PC-9 (cell line): ENCODE measurements at regions not wholly inside any gene's neighbourhood (a gene's known extent, or its start where the extent isn't known, plus 50 kb on each side); places are given as distances from the start of the nearest gene placed in this dataset.

Experiments
- BruUV-seq: library from RNA; stranded (reverse); fragments of 400-500 nt; replicated peaks from 2 replicates; lab custom pipeline; 2021; lab: Mats Ljungman, UMichigan
- CTCF ChIA-PET: fragments of 300-600 bp; sonication (Branson Sonifier 250); formaldehyde crosslinking; loops from one replicate; lab custom pipeline; 2022; ENCODE audit warnings: antibody characterized with exemption; lab: Charles Lee
- POLR2A ChIA-PET: fragments of 300-600 bp; sonication (Branson Sonifier 250); formaldehyde crosslinking; loops from one replicate; lab custom pipeline; 2022; ENCODE audit warnings: antibody characterized with exemption; ENCODE audit not compliant: unreplicated experiment; lab: Charles Lee
- DNase-seq, 2 experiments: peaks; one replicate each; pipeline versions ENCODE4 v3.0.0 to v3.0.0-alpha.2; 2015 to 2022; ENCODE audit warnings: mixed read lengths in 1 of 2
- H2AFZ ChIP-seq: fragments of 200-600 bp; sonication (generic); 2 replicates; pipeline ENCODE4 v1.8.1; 2017; ENCODE audit warnings: antibody characterized with exemption
- H3F3A ChIP-seq: fragments of 200-600 bp; sonication (generic); 2 replicates; pipeline ENCODE4 v1.8.1; 2017; ENCODE audit warnings: antibody characterized with exemption, mild to moderate bottlenecking, low read depth; ENCODE audit not compliant: insufficient read depth
- H3K27ac ChIP-seq: fragments of 200-600 bp; sonication (generic); 2 replicates; pipeline ENCODE4 v1.6.1; 2016; ENCODE audit warnings: mixed run types
- H3K27me3 ChIP-seq: fragments of 200-600 bp; sonication (generic); 2 replicates; pipeline ENCODE4 v1.6.1; 2016; ENCODE audit warnings: low read depth, mixed run types; ENCODE audit not compliant: insufficient read depth
- H3K36me3 ChIP-seq: fragments of 200-600 bp; sonication (generic); 2 replicates; pipeline ENCODE4 v1.6.1; 2016; ENCODE audit warnings: low read depth, mixed run types
- H3K4me1 ChIP-seq: fragments of 200-600 bp; sonication (generic); replicated peaks from 2 replicates; pipeline ENCODE4 v1.6.1; 2016; ENCODE audit warnings: mixed run types; ENCODE audit not compliant: insufficient read depth
- H3K4me2 ChIP-seq: fragments of 200-600 bp; sonication (generic); 2 replicates; pipeline ENCODE4 v1.6.1; 2017; ENCODE audit warnings: mixed run types
- H3K4me3 ChIP-seq: fragments of 200-600 bp; sonication (generic); 2 replicates; pipeline ENCODE4 v1.6.1; 2016; ENCODE audit warnings: mixed run types
- H3K79me2 ChIP-seq: fragments of 200-600 bp; sonication (generic); 2 replicates; pipeline ENCODE4 v1.6.1; 2017; ENCODE audit warnings: low read depth, mixed run types
- H3K9me2 ChIP-seq: fragments of 200-600 bp; sonication (generic); 2 replicates; pipeline ENCODE4 v1.8.1; 2017; ENCODE audit warnings: mild to moderate bottlenecking; ENCODE audit not compliant: insufficient read depth
- H3K9me3 ChIP-seq: fragments of 200-600 bp; sonication (generic); 2 replicates; pipeline ENCODE4 v1.8.1; 2016; ENCODE audit warnings: low read depth; ENCODE audit not compliant: insufficient read depth
- H4K20me1 ChIP-seq: fragments of 200-600 bp; sonication (generic); 2 replicates; pipeline ENCODE4 v1.8.1; 2017; ENCODE audit not compliant: insufficient read depth
- CTCF ChIP-seq: fragments of 200-600 bp; sonication (generic); conservative IDR thresholded peaks from 2 replicates; pipeline ENCODE4 v1.6.1; 2017; ENCODE audit warnings: mixed run types, antibody characterized with exemption, mild to moderate bottlenecking, moderate library complexity
- EZH2 ChIP-seq: fragments of 200-600 bp; sonication (generic); IDR thresholded peaks from 2 replicates; pipeline ENCODE4 v1.8.0; 2017; ENCODE audit warnings: antibody characterized with exemption, low read depth
- intact Hi-C: fragments of 100-400 bp; cut with micrococcal nuclease; formaldehyde crosslinking; loops from one replicate; pipeline ENCODE4 v1.10.0; 2022; ENCODE audit not compliant: unreplicated experiment

GRCh38 chr1:234938924-234939323 is 189.7 kb downstream of the TOMM20 start:
- no peaks in the 10 kb centered on the region for H4K20me1 ChIP-seq
- no peaks in the 10 kb centered on the region for H3K79me2 ChIP-seq
- H3K4me2 ChIP-seq, result no peak overlapping the region
- no peaks in the 10 kb centered on the region for H3K9me2 ChIP-seq
- DNase-seq, result no peak
- no peaks in the 10 kb centered on the region for H3F3A ChIP-seq
- H2AFZ ChIP-seq, result no peak overlapping the region
- no peaks in the 10 kb centered on the region for H3K9me3 ChIP-seq
- H3K36me3 ChIP-seq, result no peaks in the 10 kb centered on the region
- no peaks in the 10 kb centered on the region for H3K27me3 ChIP-seq
- H3K4me1 ChIP-seq, result peaks cover 5% of the 10 kb centered on the region; the same call in 1 of the 2 replicates
- ChIA-PET CTCF (no interaction called here), POLR2A (no interaction called here)
- TF ChIP-seq CTCF (no peak), EZH2 (no peak)
- H3K27ac ChIP-seq, result no peak overlapping the region
- no peak overlapping the region for H3K4me3 ChIP-seq
- no TSS peak for BruUV-seq
- intact Hi-C loops, result no loop called here

GRCh38 chr1:234938135-234938534 is 190.5 kb downstream of the TOMM20 start:
- Histone ChIP-seq H3K27me3 (no peaks in the 10 kb centered on the region), H4K20me1 (no peaks in the 10 kb centered on the region), H3K4me2 (no peak overlapping the region), H3K79me2 (no peaks in the 10 kb centered on the region), H3K27ac (no peak overlapping the region), H3K4me3 (no peak overlapping the region), H3K36me3 (no peaks in the 10 kb centered on the region), H3F3A (no peaks in the 10 kb centered on the region; the same call in 1 of the 2 replicates), H3K4me1 (peaks cover 13% of the 10 kb centered on the region), H3K9me3 (no peaks in the 10 kb centered on the region), H3K9me2 (no peaks in the 10 kb centered on the region), H2AFZ (no peak overlapping the region)
- intact Hi-C loops, result no loop called here
- POLR2A ChIA-PET, result no interaction called here
- CTCF ChIA-PET, result no interaction called here
- DNase-seq, result no peak
- TF ChIP-seq EZH2, result no peak
- TF ChIP-seq CTCF, result no peak
- no TSS peak for BruUV-seq

GRCh38 chr1:234936612-234937389 is 191.8 kb downstream of the TOMM20 start:
- Histone ChIP-seq H3K36me3 (no peaks in the 10 kb centered on the region), H3K27me3 (no peaks in the 10 kb centered on the region), H3K4me1 (peaks cover 17% of the 10 kb centered on the region), H3K9me3 (no peaks in the 10 kb centered on the region), H3K4me3 (no peak overlapping the region), H3K4me2 (no peak overlapping the region), H3F3A (no peaks in the 10 kb centered on the region; the same call in 1 of the 2 replicates), H3K9me2 (no peaks in the 10 kb centered on the region), H3K27ac (no peak overlapping the region), H4K20me1 (no peaks in the 10 kb centered on the region), H3K79me2 (no peaks in the 10 kb centered on the region), H2AFZ (no peak overlapping the region)
- POLR2A ChIA-PET, result no interaction called here
- DNase-seq, result no peak
- no TSS peak for BruUV-seq
- CTCF ChIA-PET, result no interaction called here
- intact Hi-C loops, result no loop called here
- no peak for TF ChIP-seq EZH2
- no peak for TF ChIP-seq CTCF
